ENCODE measurements at regions not wholly inside any gene's neighbourhood (a gene's known extent, or its start where the extent isn't known, plus 50 kb on each side); places are given as distances from the start of the nearest gene placed in this dataset.

DNA sequence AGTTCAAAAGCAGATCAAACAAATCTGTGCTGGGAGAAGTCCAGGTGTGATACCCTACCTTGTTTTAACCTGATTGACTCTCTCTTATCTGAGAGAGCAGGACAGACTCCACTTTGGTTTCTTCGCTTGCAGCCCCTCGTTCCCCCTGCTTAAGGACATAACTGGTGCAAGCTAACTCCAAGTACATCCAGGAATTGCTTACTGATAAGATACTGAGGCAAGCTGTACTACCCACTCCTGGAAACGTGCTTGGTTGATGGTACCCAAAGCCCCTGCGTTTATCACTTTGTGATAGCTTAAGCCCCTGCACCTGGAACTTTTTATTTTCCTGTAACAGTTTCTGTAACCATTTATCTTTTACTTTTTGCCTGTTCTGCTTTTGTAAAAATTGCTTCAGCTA is 157.0 kb upstream of the OLIG3 start:
- in situ Hi-C loops (cut with MboI; ENCODE audit: low pct_unique_long_range_greater_than_20kb, low sequenced_read_pairs): no loop called here

DNA sequence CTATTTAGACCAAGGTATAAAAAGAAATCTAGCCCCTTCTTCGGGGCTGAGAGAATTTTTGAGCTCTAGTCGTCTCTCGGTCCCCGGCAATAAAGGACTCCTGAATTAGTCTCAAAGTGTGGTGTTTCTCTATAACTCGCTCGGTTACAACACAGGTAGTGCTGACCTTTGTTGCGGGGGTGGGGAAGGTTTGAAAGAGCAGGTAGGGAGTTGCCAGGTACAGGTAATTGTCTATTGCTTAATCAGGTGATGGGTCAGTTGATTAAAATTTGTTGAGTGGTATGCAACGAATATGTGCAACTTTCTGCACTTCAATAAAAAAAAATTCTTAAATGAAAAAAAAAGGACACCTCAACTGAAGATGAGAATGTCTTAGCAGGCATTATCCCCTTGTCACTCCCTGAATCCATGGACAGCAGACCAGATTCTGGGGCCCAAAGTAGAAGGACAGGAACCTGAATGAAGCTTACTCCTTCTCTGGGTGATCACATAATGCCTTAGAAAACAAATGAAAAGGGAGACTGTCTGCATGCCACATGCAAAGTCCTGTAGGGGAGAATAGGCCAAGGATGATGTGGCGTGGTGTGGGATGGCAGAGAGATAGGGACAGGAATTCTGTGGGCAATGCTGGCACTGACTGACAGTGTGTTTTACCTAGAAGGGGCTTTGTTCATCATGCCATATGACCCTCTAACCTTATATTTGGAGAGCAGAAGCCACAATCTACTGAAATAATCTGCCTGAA is 157.6 kb upstream of the OLIG3 start:
- no peak for DNase-seq
- in situ Hi-C loops (cut with MboI; ENCODE audit: low pct_unique_long_range_greater_than_20kb, low sequenced_read_pairs): no loop called here

More for the DNA sequence above, 157.0 kb upstream of the OLIG3 start:
- DNase-seq: no peak

DNA sequence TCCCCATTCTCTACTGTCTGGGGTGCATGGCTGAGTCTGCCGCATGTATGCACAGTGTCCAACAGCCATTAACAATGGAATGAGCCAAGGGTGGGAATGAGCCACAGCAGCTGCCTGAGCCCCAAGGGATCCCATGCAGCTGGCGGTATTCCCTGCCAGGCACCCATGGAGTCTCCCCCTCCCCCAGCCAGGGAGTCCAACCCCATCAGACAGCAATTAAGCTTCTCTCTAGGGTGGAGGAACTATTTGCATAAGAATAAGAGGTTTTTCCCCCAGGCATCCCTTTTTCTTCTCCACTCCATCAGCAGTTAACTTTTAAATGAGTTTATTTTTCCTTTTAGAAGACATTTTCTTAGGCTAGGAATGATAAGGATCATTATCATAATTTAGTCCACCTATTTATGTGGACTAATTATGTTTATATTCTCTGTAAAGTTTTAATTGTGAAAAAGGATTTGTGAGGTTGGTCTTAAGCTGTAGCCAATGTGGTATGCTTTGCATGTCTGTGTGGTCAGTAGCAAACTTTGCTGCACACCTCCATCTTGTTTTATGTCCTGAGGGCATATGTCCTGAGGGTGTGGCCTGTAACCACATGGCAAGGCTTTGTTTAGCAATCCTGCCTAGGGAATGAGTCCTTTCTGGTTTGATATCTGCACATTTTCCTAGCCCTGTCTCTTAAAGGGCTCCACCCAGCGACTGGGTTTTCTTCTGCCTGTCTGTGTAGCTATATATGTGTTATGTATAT is 158.9 kb upstream of the OLIG3 start:
- DNase-seq: no peak
- in situ Hi-C loops (cut with MboI; ENCODE audit: low pct_unique_long_range_greater_than_20kb, low sequenced_read_pairs): no loop called here

DNA sequence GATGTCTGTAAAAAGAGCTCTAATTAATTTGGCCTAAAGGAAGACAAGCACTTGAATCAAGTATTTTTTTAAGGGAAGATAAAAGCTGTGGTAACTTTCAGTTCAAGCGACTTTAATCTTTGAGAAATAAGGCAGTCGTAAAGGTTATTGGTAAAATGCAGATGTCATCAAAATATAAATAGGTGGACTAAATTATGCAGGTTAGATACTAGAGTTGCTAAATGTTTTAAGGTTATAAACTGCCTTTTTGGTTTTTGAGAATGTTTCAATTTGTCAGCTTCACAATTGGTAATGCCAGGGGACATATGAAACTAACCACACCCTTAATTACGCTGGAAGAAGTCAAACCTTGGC is 159.5 kb upstream of the OLIG3 start:
- no peak for DNase-seq
- in situ Hi-C loops (cut with MboI; ENCODE audit: low pct_unique_long_range_greater_than_20kb, low sequenced_read_pairs): no loop called here

DNA sequence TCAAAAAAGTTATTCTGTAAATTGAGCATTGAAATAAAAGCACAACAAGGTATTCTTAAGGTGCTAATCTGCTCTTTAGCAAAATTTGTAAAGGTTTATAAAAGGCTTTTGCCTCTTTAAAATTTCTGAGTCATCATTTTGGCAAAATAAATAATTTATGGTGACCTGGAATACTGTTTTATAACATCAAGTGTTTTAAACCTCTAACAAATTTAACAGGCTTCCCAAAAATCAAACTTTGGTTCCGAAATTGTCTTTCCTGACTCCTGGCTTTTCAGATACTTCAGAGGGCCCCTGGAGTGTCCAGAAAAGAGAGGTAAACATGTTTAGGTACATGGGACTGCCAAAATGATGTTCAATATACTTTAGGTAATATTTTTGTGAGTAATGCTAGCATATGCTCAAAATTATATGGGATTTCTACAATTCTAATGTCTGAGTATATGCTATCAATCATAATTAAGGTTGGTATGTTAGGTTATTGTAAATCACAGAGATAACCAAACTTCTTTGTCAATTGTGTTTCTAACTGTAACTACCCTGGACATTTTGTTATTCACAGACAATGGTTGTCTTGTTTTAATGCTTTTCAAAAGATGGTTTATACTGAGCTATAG is 160.3 kb upstream of the OLIG3 start:
- in situ Hi-C loops (cut with MboI; ENCODE audit: low pct_unique_long_range_greater_than_20kb, low sequenced_read_pairs): no loop called here
- no peak for DNase-seq

DNA sequence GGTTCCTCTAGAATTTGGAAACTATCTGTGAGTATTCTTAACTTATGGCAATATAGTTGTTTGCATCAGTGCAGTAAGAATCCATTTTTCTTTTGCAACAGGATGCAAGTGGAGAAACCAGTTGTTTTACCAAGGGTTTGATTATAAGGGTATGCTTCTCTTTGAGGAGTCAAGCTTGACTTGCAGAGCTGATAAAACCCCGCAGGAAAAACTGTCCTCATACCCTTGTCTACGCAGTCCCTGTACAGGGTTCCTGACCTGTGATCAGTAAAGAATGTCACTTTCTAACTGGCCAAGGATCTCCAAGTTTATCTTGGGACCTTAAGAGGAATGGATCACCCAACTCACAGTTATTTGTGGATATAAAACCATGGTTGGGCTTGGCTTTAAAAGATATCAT is 161.1 kb upstream of the OLIG3 start:
- in situ Hi-C loops (cut with MboI; ENCODE audit: low pct_unique_long_range_greater_than_20kb, low sequenced_read_pairs): no loop called here
- DNase-seq: no peak

DNA sequence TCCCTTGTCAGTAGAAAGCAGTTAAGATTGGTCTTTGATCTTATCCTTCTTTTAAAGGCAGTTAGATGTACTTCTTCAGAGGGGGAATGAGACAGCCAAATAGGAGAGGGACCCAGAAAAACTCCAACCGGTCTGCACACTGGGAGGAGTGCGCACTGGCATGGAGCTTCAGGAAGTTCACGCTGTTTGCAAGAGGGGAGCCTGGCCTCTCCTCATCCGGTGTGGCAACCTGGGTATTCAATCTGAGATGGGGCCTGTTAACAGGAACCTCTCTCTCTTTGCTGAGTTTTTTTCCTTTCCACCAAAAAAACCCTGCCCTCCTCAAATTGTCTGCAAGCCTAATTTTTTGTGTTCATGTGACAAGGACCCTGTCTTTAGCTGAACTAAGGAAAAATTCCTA is 162.5 kb upstream of the OLIG3 start:
- no peak for DNase-seq
- in situ Hi-C loops (cut with MboI; ENCODE audit: low pct_unique_long_range_greater_than_20kb, low sequenced_read_pairs): no loop called here

DNA sequence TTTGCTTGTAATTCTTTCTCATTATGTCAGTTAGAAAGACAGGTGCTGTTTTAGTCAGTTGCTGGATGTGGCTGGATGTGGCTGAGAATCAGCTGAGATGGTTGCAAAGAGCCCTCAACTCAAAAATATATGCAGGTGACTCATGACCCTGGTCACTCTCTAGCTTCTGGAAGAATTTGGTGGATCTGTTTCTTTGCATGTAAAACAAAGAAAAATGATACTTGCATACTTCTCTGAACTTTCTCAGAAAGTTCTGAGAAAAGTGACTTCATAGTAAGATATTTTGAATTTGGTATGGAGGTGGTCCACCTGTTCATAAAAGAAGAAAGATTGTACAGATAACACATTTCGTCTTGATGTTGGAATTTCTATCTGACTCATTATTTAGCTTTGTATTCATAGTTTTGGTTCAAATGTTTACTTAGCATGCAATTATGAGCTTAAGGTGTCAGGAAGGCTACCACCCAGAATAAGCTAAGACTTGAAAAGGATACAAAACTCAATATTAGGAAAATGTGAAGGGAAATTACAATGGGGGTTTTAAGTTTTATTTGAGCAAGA is 163.2 kb upstream of the OLIG3 start:
- in situ Hi-C loops (cut with MboI; ENCODE audit: low pct_unique_long_range_greater_than_20kb, low sequenced_read_pairs): no loop called here

DNA sequence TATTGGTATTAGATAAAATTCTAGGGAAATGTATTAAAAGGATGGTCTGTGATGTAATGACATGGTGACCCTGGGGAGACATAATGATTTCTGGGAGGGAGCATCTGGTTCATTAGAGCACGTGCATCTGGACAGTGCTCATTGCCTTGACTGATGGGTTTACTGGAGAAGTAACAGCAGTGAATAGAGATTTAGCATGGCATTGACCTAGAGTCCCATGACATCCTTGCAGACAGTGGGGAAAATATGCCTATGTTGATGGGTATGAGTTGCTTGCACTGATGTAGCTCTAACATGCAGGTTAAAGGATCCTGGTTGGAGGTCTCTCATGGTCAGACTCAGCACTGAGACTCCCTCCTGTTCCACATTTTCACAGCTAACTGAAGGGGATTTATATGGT is 164.1 kb upstream of the OLIG3 start:
- DNase-seq: no peak
- in situ Hi-C loops (cut with MboI; ENCODE audit: low pct_unique_long_range_greater_than_20kb, low sequenced_read_pairs): no loop called here

More for the DNA sequence above, 163.2 kb upstream of the OLIG3 start:
- no peak for DNase-seq

DNA sequence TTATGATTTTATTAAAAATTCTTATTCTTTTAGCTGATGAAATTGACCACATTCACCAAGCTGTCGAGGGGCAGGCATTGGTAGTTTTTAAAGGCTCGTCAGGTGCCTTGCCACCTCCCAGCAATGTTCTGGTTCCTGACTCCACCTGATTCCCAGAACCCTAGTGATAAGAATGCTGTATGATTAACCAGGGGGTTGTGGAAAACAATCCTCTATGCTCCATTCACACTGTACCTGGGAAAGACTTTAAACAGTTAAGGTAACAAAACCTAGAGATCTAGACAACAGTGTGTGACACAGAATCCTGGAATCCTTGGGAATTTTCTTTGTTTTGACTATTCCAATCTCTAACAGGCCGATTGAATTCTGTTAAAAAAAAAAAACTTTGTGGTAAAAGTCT is 165.7 kb upstream of the OLIG3 start:
- DNase-seq: no peak
- in situ Hi-C loops (cut with MboI; ENCODE audit: low pct_unique_long_range_greater_than_20kb, low sequenced_read_pairs): no loop called here

DNA sequence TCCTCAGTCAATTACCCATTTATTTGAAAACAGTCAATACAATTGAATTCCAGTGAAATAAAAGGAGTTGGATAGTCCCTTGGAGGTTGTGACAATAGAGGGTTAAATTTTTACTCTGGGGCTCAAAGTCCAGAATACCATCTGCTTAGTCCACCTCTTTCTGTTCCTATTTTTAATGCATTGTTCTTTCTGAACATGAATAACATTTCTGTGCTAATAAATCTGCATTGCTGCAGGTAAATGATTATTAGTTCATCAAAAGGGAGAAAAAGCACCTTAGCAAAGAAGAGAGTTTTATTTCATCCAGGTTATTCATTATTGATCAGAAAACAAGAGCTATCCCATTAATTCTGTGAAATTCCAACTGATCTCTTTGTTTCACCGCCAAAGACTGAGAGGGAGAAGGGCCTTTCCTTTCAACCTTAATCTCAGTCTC is 166.1 kb upstream of the OLIG3 start:
- in situ Hi-C loops (cut with MboI; ENCODE audit: low pct_unique_long_range_greater_than_20kb, low sequenced_read_pairs): no loop called here
- DNase-seq: no peak

DNA sequence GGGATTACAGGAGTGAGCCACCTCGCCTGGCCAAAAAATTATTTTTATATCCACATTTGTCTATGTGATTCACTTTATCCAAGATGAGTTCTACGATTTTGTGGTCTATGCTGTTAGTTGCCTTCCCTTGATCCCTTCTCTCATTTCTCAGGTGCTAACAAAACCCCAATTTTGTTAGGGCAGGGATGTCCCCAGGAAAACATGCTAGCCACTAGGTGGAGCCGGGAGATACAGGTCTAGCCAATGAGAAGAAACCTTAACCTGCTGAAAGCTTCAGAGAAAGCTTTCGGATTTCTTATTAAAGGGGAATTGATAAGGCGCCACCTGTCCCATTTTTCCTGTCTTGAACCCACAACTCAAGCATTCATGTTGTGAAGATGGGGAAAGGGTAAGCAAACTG is 167.4 kb upstream of the OLIG3 start:
- DNase-seq: no peak
- in situ Hi-C loops (cut with MboI; ENCODE audit: low pct_unique_long_range_greater_than_20kb, low sequenced_read_pairs): no loop called here

DNA sequence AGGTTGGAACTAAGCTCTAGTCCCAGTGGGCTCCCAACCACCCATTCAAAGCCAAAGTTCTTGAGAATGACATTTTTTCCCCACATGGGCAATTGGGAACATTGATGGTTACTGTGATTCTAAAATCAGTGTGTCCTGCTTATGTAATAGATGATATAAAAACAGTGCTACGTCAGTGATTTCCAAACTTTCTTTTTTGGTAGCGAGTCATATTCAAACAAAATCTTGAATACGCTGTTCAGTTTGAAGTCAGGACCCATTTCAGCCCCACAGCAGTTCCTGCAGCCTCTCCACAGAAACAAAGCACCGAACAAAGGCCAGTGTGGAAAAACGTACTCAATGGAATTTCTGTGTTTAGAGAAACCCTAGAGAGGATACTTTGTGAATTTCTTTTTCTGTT is 170.0 kb upstream of the OLIG3 start:
- DNase-seq: no peak
- in situ Hi-C loops (cut with MboI; ENCODE audit: low pct_unique_long_range_greater_than_20kb, low sequenced_read_pairs): no loop called here

DNA sequence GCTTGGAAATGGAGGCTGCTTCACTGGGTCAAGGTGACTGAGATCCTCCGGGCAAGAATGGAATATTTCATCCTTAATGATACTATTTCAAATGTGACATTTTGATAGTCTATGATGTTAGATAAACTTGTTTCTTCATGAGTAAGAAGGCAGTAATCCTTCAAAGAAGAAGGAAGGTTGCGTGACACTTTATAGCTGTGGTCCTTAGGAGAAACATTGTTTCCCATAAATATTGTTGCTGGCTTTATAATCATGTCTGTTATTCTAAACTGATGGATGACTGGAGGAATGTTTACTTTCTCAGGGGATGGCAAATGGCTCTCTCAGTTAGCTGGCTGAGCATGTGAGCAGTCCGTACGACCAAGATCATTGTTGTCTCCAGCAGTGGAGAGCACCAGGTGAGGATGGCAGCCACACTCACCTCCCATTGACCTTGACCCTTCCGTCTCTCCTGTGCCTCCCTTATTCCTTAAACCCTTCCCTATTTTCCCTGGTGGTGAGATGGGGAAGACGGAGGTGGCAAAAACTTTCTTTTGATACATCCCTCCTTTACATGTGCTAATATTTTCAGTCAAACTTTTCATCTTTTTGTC is 171.2 kb upstream of the OLIG3 start:
- in situ Hi-C loops (cut with MboI; ENCODE audit: low pct_unique_long_range_greater_than_20kb, low sequenced_read_pairs): no loop called here
- no peak for DNase-seq

DNA sequence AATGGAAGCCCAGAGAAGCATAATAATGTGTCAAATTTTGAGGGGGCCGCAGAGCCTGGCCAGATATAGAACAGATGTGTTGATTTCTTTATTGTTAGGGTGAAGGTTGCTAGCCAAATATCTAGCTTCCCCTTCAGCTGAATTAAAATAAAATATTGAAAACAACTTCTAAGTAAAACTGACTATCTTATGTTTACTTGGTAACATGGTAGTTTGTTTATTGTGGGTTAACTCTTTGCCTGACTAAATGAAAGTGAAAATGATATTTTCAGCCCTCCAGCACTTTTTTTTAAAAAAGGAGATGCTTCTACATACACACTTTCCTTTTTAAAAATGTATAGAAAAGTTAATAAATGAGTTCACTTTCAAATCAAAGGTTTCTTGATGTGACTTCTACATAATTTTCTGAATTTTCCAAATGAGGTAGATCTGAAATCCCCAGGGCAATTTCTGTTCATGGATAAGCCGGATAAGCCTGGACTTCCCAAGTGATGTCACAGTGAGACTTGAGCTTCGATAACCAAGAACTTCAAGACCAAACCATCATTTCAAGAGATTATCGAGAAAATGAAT is 172.1 kb upstream of the OLIG3 start:
- no peak for DNase-seq
- in situ Hi-C loops (cut with MboI; ENCODE audit: low pct_unique_long_range_greater_than_20kb, low sequenced_read_pairs): no loop called here

DNA sequence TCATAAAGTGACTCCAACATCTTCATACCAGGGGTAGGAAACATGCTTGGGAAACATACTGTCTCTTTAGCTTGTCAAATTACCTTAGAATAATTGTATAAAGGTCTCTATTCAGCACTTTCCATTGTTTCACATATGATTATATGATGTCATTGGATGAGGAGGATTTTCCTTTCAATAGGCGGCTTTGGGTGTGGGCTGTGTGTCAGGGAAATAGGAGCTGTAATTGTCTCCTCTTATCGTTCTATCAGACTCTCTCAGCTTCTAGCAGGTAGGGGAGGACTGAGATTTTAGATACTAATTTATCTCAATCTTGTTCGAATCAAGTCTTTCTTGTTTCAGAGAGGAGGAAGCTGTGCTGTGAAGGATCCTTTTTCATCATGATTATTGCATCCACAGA is 179.4 kb upstream of the OLIG3 start:
- no peak for DNase-seq
- in situ Hi-C loops (cut with MboI; ENCODE audit: low pct_unique_long_range_greater_than_20kb, low sequenced_read_pairs): no loop called here

DNA sequence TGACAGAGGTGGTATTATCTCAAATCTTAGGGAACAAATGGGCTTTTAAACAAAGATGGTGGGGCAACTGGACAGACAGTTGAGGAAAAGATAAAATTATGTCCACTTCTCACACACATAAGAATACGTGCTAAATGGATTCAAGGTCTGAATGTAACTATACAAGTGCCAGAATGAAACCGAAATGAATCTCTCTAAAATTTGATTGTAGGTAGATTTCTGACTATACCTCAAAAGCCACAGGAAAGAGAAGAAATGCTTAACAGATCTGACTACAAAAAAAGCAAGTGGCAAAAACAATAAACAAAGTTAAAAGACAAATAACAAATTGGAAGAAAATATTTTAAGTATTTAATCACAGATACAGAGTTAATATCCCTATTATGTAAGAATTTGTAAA is 182.7 kb upstream of the OLIG3 start:
- in situ Hi-C loops (cut with MboI; ENCODE audit: low pct_unique_long_range_greater_than_20kb, low sequenced_read_pairs): no loop called here
- no peak for DNase-seq

DNA sequence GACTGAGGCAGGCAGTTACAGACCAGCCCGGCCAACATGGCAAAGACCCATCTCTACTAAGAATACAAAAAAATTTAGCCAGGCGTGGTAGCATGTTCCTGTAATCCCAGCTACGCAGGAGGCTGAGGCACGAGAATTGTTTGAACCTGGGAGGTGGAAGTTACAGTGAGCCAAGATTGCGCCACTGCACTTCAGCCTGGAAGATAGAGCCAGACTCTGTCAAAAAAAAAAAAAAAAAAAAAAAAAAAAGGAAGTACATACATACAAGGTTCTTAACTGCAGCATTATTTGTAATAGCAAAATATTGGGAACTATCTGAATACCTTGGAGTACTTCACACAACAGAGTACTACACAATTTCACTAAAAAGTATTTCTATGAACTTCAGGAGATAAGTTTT is 183.5 kb upstream of the OLIG3 start:
- DNase-seq: peak; percentile 59
- in situ Hi-C loops (cut with MboI; ENCODE audit: low pct_unique_long_range_greater_than_20kb, low sequenced_read_pairs): no loop called here

DNA sequence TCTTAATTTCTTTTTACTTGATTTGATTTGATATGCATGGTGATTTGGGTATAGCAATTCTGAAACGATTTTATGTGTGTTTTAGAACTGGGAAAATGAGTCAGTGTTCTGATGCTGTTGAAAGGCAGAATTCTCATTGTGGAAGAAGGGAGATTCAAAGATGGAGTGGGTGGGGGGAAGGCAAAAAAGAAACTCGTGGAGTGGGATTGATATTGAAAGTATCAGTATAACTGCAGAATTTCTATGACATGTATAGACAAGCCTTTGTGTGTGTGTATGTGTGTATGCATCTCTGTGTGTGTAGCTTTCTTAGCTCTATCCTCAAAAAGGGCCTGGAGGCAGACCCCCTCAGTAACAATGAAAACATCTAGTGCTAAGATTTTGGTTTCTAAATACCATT is 184.3 kb upstream of the OLIG3 start:
- in situ Hi-C loops (cut with MboI; ENCODE audit: low pct_unique_long_range_greater_than_20kb, low sequenced_read_pairs): no loop called here
- DNase-seq: no peak

Data from KBM-7 (cell line).